BLaER1 treated with 17β-estradiol and CSF1 and Interleukin-3, amounts not matched to agents 10 nM and 100 nM (cell line): ENCODE measurements at regions not wholly inside any gene's neighbourhood (a gene's known extent, or its start where the extent isn't known, plus 50 kb on each side); places are given as distances from the start of the nearest gene placed in this dataset.
"Not testable (repeated sequence)": the region's sequence is repeated elsewhere in the genome, so short reads cannot be mapped to it uniquely, and the experiment has no call there.

Experiments used
- H3K27ac ChIP-seq, 11 experiments: shearing (Covaris generic); formaldehyde crosslinking; 2 replicates each; pipeline ENCODE4 v1.8.1; 2022
- H3K27me3 ChIP-seq, 11 experiments: shearing (Covaris generic); formaldehyde crosslinking; 2 replicates each; pipeline ENCODE4 v1.8.1; 2022
- H3K36me3 ChIP-seq, 11 experiments: shearing (Covaris generic); formaldehyde crosslinking; 2 replicates each; pipeline ENCODE4 v1.8.1; 2022
- H3K4me1 ChIP-seq, 10 experiments: shearing (Covaris generic); formaldehyde crosslinking; 2 replicates each; pipeline ENCODE4 v1.8.1; 2022
- H3K4me2 ChIP-seq, 11 experiments: shearing (Covaris generic); formaldehyde crosslinking; 2 replicates each; pipeline ENCODE4 v1.8.1; 2022
- H3K4me3 ChIP-seq, 10 experiments: shearing (Covaris generic); formaldehyde crosslinking; 2 replicates each; pipeline ENCODE4 v1.8.1; 2022
- H3K9ac ChIP-seq, 11 experiments: shearing (Covaris generic); formaldehyde crosslinking; 2 replicates each; pipeline ENCODE4 v1.8.1; 2022
- H3K9me3 ChIP-seq, 11 experiments: shearing (Covaris generic); formaldehyde crosslinking; replicated peaks in 1 of 11; 2 replicates each; pipeline ENCODE4 v1.8.1; 2022
- H4K20me1 ChIP-seq, 11 experiments: shearing (Covaris generic); formaldehyde crosslinking; 2 replicates each; pipeline ENCODE4 v1.8.1; 2022
- Cebpa-rat ChIP-seq, 11 experiments: shearing (Covaris generic); IDR thresholded peaks; 2 replicates each; pipeline ENCODE4 v1.8.1; 2022

- Histone ChIP-seq H3K27ac (no peak overlapping the region), H3K4me3 (no peak overlapping the region), H3K4me2 (no peak overlapping the region), H3K9ac (no peak overlapping the region), H3K9me3 (no peaks in the 10 kb centered on the region), H3K4me1 (no peaks in the 10 kb centered on the region), H3K36me3 (no peaks in the 10 kb centered on the region), H3K27me3 (no peaks in the 10 kb centered on the region), H4K20me1 (no peaks in the 10 kb centered on the region)
- TF ChIP-seq Cebpa-rat (IDR thresholded peaks at IDR 0.05) = no peak
Observed at GRCh38 chr4:125590158-125590557, 275.4 kb downstream of the FAT4 start.

GRCh38 chr4:125591290-125591689, 276.5 kb downstream of the FAT4 start:
- no peak overlapping the region for H3K4me3 ChIP-seq
- H3K4me2 ChIP-seq = no peak overlapping the region
- H3K36me3 ChIP-seq = no peaks in the 10 kb centered on the region
- H3K4me1 ChIP-seq = no peaks in the 10 kb centered on the region
- no peaks in the 10 kb centered on the region for H3K27me3 ChIP-seq
- H3K9me3 ChIP-seq = no peaks in the 10 kb centered on the region
- no peaks in the 10 kb centered on the region for H4K20me1 ChIP-seq
- H3K9ac ChIP-seq = no peak overlapping the region
- H3K27ac ChIP-seq = no peak overlapping the region
- TF ChIP-seq Cebpa-rat (IDR thresholded peaks at IDR 0.05) = no peak

- no peaks in the 10 kb centered on the region for H3K27me3 ChIP-seq
- no peak overlapping the region for H3K4me3 ChIP-seq
- no peak overlapping the region for H3K9ac ChIP-seq
- H4K20me1 ChIP-seq = no peaks in the 10 kb centered on the region
- H3K27ac ChIP-seq = no peak overlapping the region
- H3K4me1 ChIP-seq = no peaks in the 10 kb centered on the region
- H3K36me3 ChIP-seq = no peaks in the 10 kb centered on the region
- no peak for TF ChIP-seq Cebpa-rat (IDR thresholded peaks at IDR 0.05)
- H3K9me3 ChIP-seq = no peaks in the 10 kb centered on the region
- H3K4me2 ChIP-seq = no peak overlapping the region
Observed at GRCh38 chr4:125594056-125594602, 279.4 kb downstream of the FAT4 start.

- not testable (repeated sequence) for H3K4me3 ChIP-seq, H3K9ac ChIP-seq, H3K27me3 ChIP-seq, H3K36me3 ChIP-seq, H3K4me2 ChIP-seq, H3K9me3 ChIP-seq, H3K27ac ChIP-seq, H3K4me1 ChIP-seq, H4K20me1 ChIP-seq
Observed at GRCh38 chr4:125605926-125606325, 291.2 kb downstream of the FAT4 start.

- no peak for TF ChIP-seq Cebpa-rat (IDR thresholded peaks at IDR 0.05)
- H3K27ac ChIP-seq = no peak overlapping the region
- H3K9me3 ChIP-seq = no peaks in the 10 kb centered on the region
- H3K9ac ChIP-seq = no peak overlapping the region
- no peak overlapping the region for H3K4me3 ChIP-seq
- no peaks in the 10 kb centered on the region for H3K4me1 ChIP-seq
- no peak overlapping the region for H3K4me2 ChIP-seq
- no peaks in the 10 kb centered on the region for H3K27me3 ChIP-seq
- no peaks in the 10 kb centered on the region for H3K36me3 ChIP-seq
- no peaks in the 10 kb centered on the region for H4K20me1 ChIP-seq
Observed at GRCh38 chr4:125620066-125620860, 305.5 kb downstream of the FAT4 start.

- Histone ChIP-seq H3K4me2 (no peak overlapping the region), H3K4me3 (no peak overlapping the region), H3K36me3 (no peaks in the 10 kb centered on the region), H3K4me1 (no peaks in the 10 kb centered on the region), H3K27me3 (no peaks in the 10 kb centered on the region), H4K20me1 (no peaks in the 10 kb centered on the region), H3K9ac (no peak overlapping the region), H3K27ac (no peak overlapping the region), H3K9me3 (no peaks in the 10 kb centered on the region)
- TF ChIP-seq Cebpa-rat (IDR thresholded peaks at IDR 0.05) = no peak
Observed at GRCh38 chr4:125624951-125625350, 310.2 kb downstream of the FAT4 start.

GRCh38 chr4:125626946-125627345, 312.2 kb downstream of the FAT4 start:
- no peak for TF ChIP-seq Cebpa-rat (IDR thresholded peaks at IDR 0.05)
- no peaks in the 10 kb centered on the region for H3K4me1 ChIP-seq

GRCh38 chr4:125639182-125639621, 324.4 kb downstream of the FAT4 start:
- Histone ChIP-seq H3K4me1 (peaks cover 0 to 20% (median 0%) of the 10 kb centered on the region in 10 experiments; a peak in 3 of 20 replicates), H3K9ac (no peak overlapping the region), H3K27ac (no peak overlapping the region), H4K20me1 (no peaks in the 10 kb centered on the region), H3K4me2 (peak overlapping the region in 2 of 11 experiments; percentile 50 to 57; a peak in 4 of 22 replicates), H3K9me3 (no peaks in the 10 kb centered on the region), H3K4me3 (no peak overlapping the region), H3K36me3 (no peaks in the 10 kb centered on the region), H3K27me3 (no peaks in the 10 kb centered on the region)
- no peak for TF ChIP-seq Cebpa-rat (IDR thresholded peaks at IDR 0.05)

More at GRCh38 chr4:125626946-125627345, 312.2 kb downstream of the FAT4 start:
- no peaks in the 10 kb centered on the region for H3K27me3 ChIP-seq
- H4K20me1 ChIP-seq = no peaks in the 10 kb centered on the region
- H3K36me3 ChIP-seq = no peaks in the 10 kb centered on the region
- no peak overlapping the region for H3K4me3 ChIP-seq
- H3K4me2 ChIP-seq = no peak overlapping the region
- H3K9ac ChIP-seq = no peak overlapping the region
- H3K27ac ChIP-seq = no peak overlapping the region
- H3K9me3 ChIP-seq = no peaks in the 10 kb centered on the region

- Histone ChIP-seq H3K27me3 (no peaks in the 10 kb centered on the region), H3K9me3 (no peaks in the 10 kb centered on the region), H3K27ac (no peak overlapping the region), H3K4me2 (peak overlapping the region in 2 of 11 experiments; percentile 1 to 6; a peak in 2 of 22 replicates), H3K4me1 (peaks cover 0 to 20% (median 0%) of the 10 kb centered on the region in 10 experiments; a peak in 3 of 20 replicates), H3K4me3 (no peak overlapping the region), H3K36me3 (no peaks in the 10 kb centered on the region), H3K9ac (no peak overlapping the region), H4K20me1 (no peaks in the 10 kb centered on the region)
- no peak for TF ChIP-seq Cebpa-rat (IDR thresholded peaks at IDR 0.05)
Observed at GRCh38 chr4:125641611-125642010, 326.9 kb downstream of the FAT4 start.

GRCh38 chr4:125642645-125643044, 327.9 kb downstream of the FAT4 start:
- H3K27me3 ChIP-seq = no peaks in the 10 kb centered on the region
- no peak overlapping the region for H3K4me2 ChIP-seq
- H3K4me3 ChIP-seq = no peak overlapping the region
- no peaks in the 10 kb centered on the region for H3K36me3 ChIP-seq
- peaks cover 0 to 20% (median 0%) of the 10 kb centered on the region in 10 experiments; a peak in 3 of 20 replicates for H3K4me1 ChIP-seq
- H3K9ac ChIP-seq = no peak overlapping the region
- H4K20me1 ChIP-seq = no peaks in the 10 kb centered on the region
- H3K9me3 ChIP-seq = no peaks in the 10 kb centered on the region
- no peak overlapping the region for H3K27ac ChIP-seq
- TF ChIP-seq Cebpa-rat (IDR thresholded peaks at IDR 0.05) = no peak
